HTR-8/SVneo (cell line): ENCODE measurements at regions not wholly inside any gene's neighbourhood (a gene's known extent, or its start where the extent isn't known, plus 50 kb on each side); places are given as distances from the start of the nearest gene placed in this dataset.

ENCODE experiments used
- DNase-seq: peaks from one replicate; pipeline ENCODE4 v3.0.0; 2011; ENCODE audit warnings: low spot score, mixed read lengths; ENCODE audit not compliant: insufficient read length
- FAIRE-seq: peaks from 2 replicates; lab custom pipeline; 2011; peaks lifted over from hg19 to GRCh38; lab: Jason Lieb, UNC

- no peak for DNase-seq
- no peak for FAIRE-seq
These were observed 651.6 kb downstream of the NPHP4 start for GRCh38 chr1:5340560-5341130.

- FAIRE-seq (no peak), DNase-seq (no peak)
These were observed 653.8 kb downstream of the NPHP4 start for GRCh38 chr1:5338466-5338865.

GRCh38 chr1:5333291-5333690, 658.9 kb downstream of the NPHP4 start:
- FAIRE-seq (no peak), DNase-seq (no peak)

GRCh38 chr1:5331101-5331500, 661.1 kb downstream of the NPHP4 start:
- DNase-seq: no peak
- FAIRE-seq: no peak

GRCh38 chr1:5329068-5329739, 663.0 kb downstream of the NPHP4 start:
- FAIRE-seq (no peak), DNase-seq (no peak)

GRCh38 chr1:5324883-5325282, 667.3 kb downstream of the NPHP4 start:
- no peak for DNase-seq
- FAIRE-seq: no peak

GRCh38 chr1:5318143-5318816, 663.9 kb downstream of the AJAP1 start:
- FAIRE-seq: no peak

GRCh38 chr1:5317391-5317790, 663.0 kb downstream of the AJAP1 start:
- no peak for FAIRE-seq
- DNase-seq: no peak

More at GRCh38 chr1:5318143-5318816, 663.9 kb downstream of the AJAP1 start:
- DNase-seq: no peak

GRCh38 chr1:5312862-5313261, 658.5 kb downstream of the AJAP1 start:
- no peak for FAIRE-seq
- DNase-seq: no peak

- no peak for FAIRE-seq
- no peak for DNase-seq
These were observed 657.9 kb downstream of the AJAP1 start for GRCh38 chr1:5312293-5312674.

GRCh38 chr1:5311634-5312292, 657.4 kb downstream of the AJAP1 start:
- DNase-seq (no peak), FAIRE-seq (no peak)

- FAIRE-seq (no peak), DNase-seq (no peak)
These were observed 656.7 kb downstream of the AJAP1 start for GRCh38 chr1:5311147-5311546.

GRCh38 chr1:5308249-5308648, 653.8 kb downstream of the AJAP1 start:
- FAIRE-seq (no peak), DNase-seq (no peak)

- no peak for FAIRE-seq
- no peak for DNase-seq
These were observed 650.3 kb downstream of the AJAP1 start for GRCh38 chr1:5304702-5305101.

- FAIRE-seq: no peak
These were observed 644.0 kb downstream of the AJAP1 start for GRCh38 chr1:5298376-5298775.

GRCh38 chr1:5297886-5298239, 643.5 kb downstream of the AJAP1 start:
- no peak for FAIRE-seq
- no peak for DNase-seq

More at GRCh38 chr1:5298376-5298775, 644.0 kb downstream of the AJAP1 start:
- DNase-seq: no peak

GRCh38 chr1:5297180-5297885, 642.9 kb downstream of the AJAP1 start:
- no peak for FAIRE-seq

GRCh38 chr1:5296557-5297179, 642.3 kb downstream of the AJAP1 start:
- no peak for FAIRE-seq
- DNase-seq: no peak

More at GRCh38 chr1:5297180-5297885, 642.9 kb downstream of the AJAP1 start:
- no peak for DNase-seq

- FAIRE-seq: no peak
- DNase-seq: no peak
These were observed 641.7 kb downstream of the AJAP1 start for GRCh38 chr1:5296095-5296494.

- no peak for DNase-seq
- FAIRE-seq: no peak
These were observed 637.5 kb downstream of the AJAP1 start for GRCh38 chr1:5291889-5292288.
